ENCODE measurements at regions not wholly inside any gene's neighbourhood (a gene's known extent, or its start where the extent isn't known, plus 50 kb on each side); places are given as distances from the start of the nearest gene placed in this dataset.

DNA sequence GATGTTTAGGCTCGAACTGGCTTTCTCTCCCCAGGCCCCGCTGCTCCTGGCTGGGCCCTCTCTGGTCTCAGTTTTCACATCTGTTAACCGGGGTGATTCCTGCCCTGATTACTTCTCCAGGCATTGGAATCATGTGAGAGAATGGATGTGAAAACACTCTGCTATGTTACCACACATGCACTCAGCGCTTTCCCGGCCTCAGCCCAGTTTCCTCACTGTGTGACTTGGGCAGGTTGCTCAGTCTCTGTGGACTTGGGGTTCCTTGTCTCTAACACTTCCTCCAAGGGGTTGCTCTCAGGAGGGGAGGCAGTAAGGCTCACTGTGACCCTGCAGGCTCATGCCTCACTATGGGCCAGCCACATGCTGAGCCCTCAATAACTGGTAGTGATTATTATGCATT lies 230.4 kb upstream of the HS6ST1 start:
- Histone ChIP-seq H3K4me3 (ENCODE audit: control insufficient read depth in 2 of 3, extremely low read depth in 1 of 3, insufficient read depth in 2 of 3, low read depth in 1 of 3, low read length in 3 of 3) (no peak overlapping the region), H3K4me2 (ENCODE audit: control insufficient read depth, extremely low read depth, insufficient read depth, low read depth, low read length) (no peak overlapping the region), H3K9ac (ENCODE audit: control insufficient read depth, extremely low read depth, insufficient read depth, low read length) (no peak overlapping the region), H3K27ac (ENCODE audit: control insufficient read depth, insufficient read depth, low read length) (no peak overlapping the region), H3K9me1 (ENCODE audit: control insufficient read depth, extremely low read depth, insufficient read depth, low read length) (no peaks in the 10 kb centered on the region), H3K9me3 (ENCODE audit: control insufficient read depth, low read depth, low read length) (no peaks in the 10 kb centered on the region), H4K20me1 (ENCODE audit: control insufficient read depth, extremely low read depth, insufficient read depth, low read length) (no peaks in the 10 kb centered on the region), H3K4me1 (ENCODE audit: control insufficient read depth, extremely low read depth, insufficient read depth, low read length) (no peaks in the 10 kb centered on the region), H2AFZ (ENCODE audit: control insufficient read depth, low read length) (no peak overlapping the region), H3K36me3 (ENCODE audit: control insufficient read depth in 2 of 2, extremely low read depth in 1 of 2, insufficient read depth in 2 of 2, low read length in 2 of 2) (no peaks in the 10 kb centered on the region), H3K79me2 (ENCODE audit: control insufficient read depth, insufficient read depth, low read length) (no peaks in the 10 kb centered on the region), H3K27me3 (ENCODE audit: control insufficient read depth, extremely low read depth, insufficient read depth, low read length) (no peaks in the 10 kb centered on the region)
- DNase-seq (ENCODE audit: low read depth, low spot score) (no peak), FAIRE-seq (no peak)
- dilution Hi-C loops (cut with MboI; ENCODE audit: extremely low pct_ligation_motif_present, low sequenced_read_pairs), result no loop called here
- TF ChIP-seq EZH2 (IDR thresholded peaks at IDR 0.05; ENCODE audit: low read length) (no peak), CTCF (optimal IDR thresholded peaks at IDR 0.05 in 1 of 3, IDR thresholded peaks at IDR 0.05 in 1 of 3, conservative IDR thresholded peaks at IDR 0.05 in 1 of 3; ENCODE audit: extremely low read depth in 1 of 3, insufficient read depth in 2 of 3, low read length in 3 of 3) (no peak)

DNA sequence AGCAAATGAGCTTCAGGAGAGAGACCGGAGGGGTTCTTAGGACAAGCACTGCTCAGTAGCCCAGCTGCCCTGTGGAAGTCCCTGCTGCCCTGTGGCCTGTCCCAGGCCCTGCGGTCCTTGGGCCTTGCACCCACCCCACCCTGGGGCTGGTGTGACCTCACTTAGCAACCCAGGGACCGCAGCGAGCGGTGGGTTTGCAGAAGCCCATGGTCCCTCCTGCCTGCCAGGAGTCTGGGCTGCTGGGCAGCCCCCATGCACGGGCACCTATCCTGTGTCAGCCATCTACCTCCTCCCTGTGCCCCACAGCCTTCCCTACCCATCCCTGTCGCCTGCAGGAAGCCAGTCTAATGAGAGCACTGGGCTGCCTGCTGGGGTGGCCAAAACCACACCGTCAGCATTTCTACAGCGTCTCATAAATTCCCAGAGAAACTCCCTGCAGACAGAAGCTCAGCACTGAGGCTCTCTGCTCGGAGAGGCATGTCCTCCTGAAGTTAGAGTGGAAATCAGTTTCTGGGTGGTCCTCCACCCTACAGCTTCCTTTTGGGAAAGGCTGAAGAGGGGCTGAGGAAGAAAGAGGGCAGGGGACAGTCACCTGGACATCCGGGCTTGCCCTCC lies 231.1 kb upstream of the HS6ST1 start:
- Histone ChIP-seq H3K27me3 (ENCODE audit: control insufficient read depth, extremely low read depth, insufficient read depth, low read length) (no peaks in the 10 kb centered on the region), H3K9me1 (ENCODE audit: control insufficient read depth, extremely low read depth, insufficient read depth, low read length) (no peaks in the 10 kb centered on the region), H3K9me3 (ENCODE audit: control insufficient read depth, low read depth, low read length) (no peaks in the 10 kb centered on the region), H4K20me1 (ENCODE audit: control insufficient read depth, extremely low read depth, insufficient read depth, low read length) (no peaks in the 10 kb centered on the region), H3K4me3 (ENCODE audit: control insufficient read depth in 2 of 3, extremely low read depth in 1 of 3, insufficient read depth in 2 of 3, low read depth in 1 of 3, low read length in 3 of 3) (no peak overlapping the region), H3K79me2 (ENCODE audit: control insufficient read depth, insufficient read depth, low read length) (no peaks in the 10 kb centered on the region), H3K27ac (ENCODE audit: control insufficient read depth, insufficient read depth, low read length) (no peak overlapping the region), H3K36me3 (ENCODE audit: control insufficient read depth in 2 of 2, extremely low read depth in 1 of 2, insufficient read depth in 2 of 2, low read length in 2 of 2) (no peaks in the 10 kb centered on the region), H2AFZ (ENCODE audit: control insufficient read depth, low read length) (no peak overlapping the region), H3K4me2 (ENCODE audit: control insufficient read depth, extremely low read depth, insufficient read depth, low read depth, low read length) (no peak overlapping the region), H3K9ac (ENCODE audit: control insufficient read depth, extremely low read depth, insufficient read depth, low read length) (no peak overlapping the region), H3K4me1 (ENCODE audit: control insufficient read depth, extremely low read depth, insufficient read depth, low read length) (no peaks in the 10 kb centered on the region)
- no peak for TF ChIP-seq CTCF (optimal IDR thresholded peaks at IDR 0.05 in 1 of 3, IDR thresholded peaks at IDR 0.05 in 1 of 3, conservative IDR thresholded peaks at IDR 0.05 in 1 of 3; ENCODE audit: extremely low read depth in 1 of 3, insufficient read depth in 2 of 3, low read length in 3 of 3)
- TF ChIP-seq EZH2 (IDR thresholded peaks at IDR 0.05; ENCODE audit: low read length), result no peak
- dilution Hi-C loops (cut with MboI; ENCODE audit: extremely low pct_ligation_motif_present, low sequenced_read_pairs), result no loop called here
- no peak for DNase-seq (ENCODE audit: low read depth, low spot score)
- FAIRE-seq, result no peak
